Right lobe of liver (tissue), 6 donors: ENCODE measurements at regions not wholly inside any gene's neighbourhood (a gene's known extent, or its start where the extent isn't known, plus 50 kb on each side); places are given as distances from the start of the nearest gene placed in this dataset.
"Not testable (repeated sequence)": the region's sequence is repeated elsewhere in the genome, so short reads cannot be mapped to it uniquely, and the experiment has no call there.

ENCODE experiments used
- ATAC-seq, 4 donors: fragments of 200-7000 bp; cut with Tn5 transposase; one replicate each; pipeline ENCODE4 v1.9.1; 2020; ENCODE audit warnings: mild to moderate bottlenecking in 4 of 4, moderate library complexity in 4 of 4
- DNase-seq, 3 donors: peaks; one replicate each; pipeline ENCODE4 v3.0.0-alpha.2; 2020
- H3K27ac ChIP-seq, 3 donors: fragments of 200-600 bp; one replicate each; pipeline ENCODE4 v1.8.0; 2022
- H3K27me3 ChIP-seq, 2 donors: fragments of 200-600 bp; one replicate each; pipeline ENCODE4 v1.8.0; 2022
- H3K36me3 ChIP-seq, 4 donors: fragments of 200-600 bp; sonication (generic) in 1 of 4; one replicate each; pipeline versions ENCODE4 v1.5.1 to v1.8.0; 2017 to 2022; ENCODE audit warnings: control low read depth in 1 of 4
- H3K4me1 ChIP-seq, 4 donors: fragments of 200-600 bp; sonication (generic) in 1 of 4; one replicate each; pipeline versions ENCODE4 v1.5.1 to v1.8.0; 2017 to 2022; ENCODE audit warnings: control low read depth in 1 of 4
- H3K4me3 ChIP-seq, 3 donors: fragments of 200-600 bp; one replicate each; pipeline ENCODE4 v1.8.0; 2022
- H3K9me3 ChIP-seq, 4 donors: fragments of 200-600 bp; sonication (generic) in 1 of 4; one replicate each; pipeline versions ENCODE4 v1.5.1 to v1.8.0; 2017 to 2022; ENCODE audit warnings: control low read depth in 1 of 4
- WGBS: methylation state at CpG from one replicate; pipeline ENCODE4 v1.1.6; 2018; ENCODE audit warnings: low coverage, low lambda C conversion rate; ENCODE audit not compliant: insufficient coverage; ENCODE audit errors: missing lambda C conversion rate; 5-methylcytosine and 5-hydroxymethylcytosine counted together
- intact Hi-C, 2 donors: fragments of 100-400 bp; cut with DNase I; formaldehyde crosslinking; loops; one replicate each; pipeline versions ENCODE4 v1.11.2 to v1.14.1; 2022
- donor health status: DM: no; HTN: yes; CAD: no.
- donor health status: DM: no; HTN: no; CAD: no.
- donor health status: DM: no; HTN: no; CAD: no.
- donor health status: DM: no; HTN: yes; CAD: no.
- donor health status: DM: no; HTN: yes; CAD: no.

- H3K4me1 ChIP-seq, H3K27ac ChIP-seq, H3K9me3 ChIP-seq, ATAC-seq, H3K27me3 ChIP-seq, DNase-seq, intact Hi-C loops, H3K4me3 ChIP-seq, H3K36me3 ChIP-seq: not testable (repeated sequence)
- WGBS = 61% methylated on average over 9 of the region's 9 CpGs
Observed at GRCh38 chr15:20259559-20260190, 281.9 kb downstream of the GOLGA6L6 start.

GRCh38 chr15:20256394-20256793 is 285.2 kb downstream of the GOLGA6L6 start:
- DNase-seq, H3K27ac ChIP-seq, intact Hi-C loops, H3K36me3 ChIP-seq, H3K4me1 ChIP-seq, H3K9me3 ChIP-seq, ATAC-seq, H3K27me3 ChIP-seq, H3K4me3 ChIP-seq: not testable (repeated sequence)
- 76% methylated on average over 7 of the region's 7 CpGs for whole genome bisulfite sequencing

- intact Hi-C loops = not testable (repeated sequence)
- 55% methylated on average over 8 of the region's 9 CpGs for WGBS
Observed at GRCh38 chr15:20255641-20256040, 286.0 kb downstream of the GOLGA6L6 start.

GRCh38 chr15:20253047-20253615 is 288.5 kb downstream of the GOLGA6L6 start:
- ATAC-seq, H3K27ac ChIP-seq, H3K27me3 ChIP-seq, H3K4me1 ChIP-seq, H3K4me3 ChIP-seq, H3K36me3 ChIP-seq, intact Hi-C loops, H3K9me3 ChIP-seq, DNase-seq: not testable (repeated sequence)
- whole genome bisulfite sequencing = 35% methylated on average over 2 of the region's 2 CpGs

More at GRCh38 chr15:20255641-20256040, 286.0 kb downstream of the GOLGA6L6 start:
- DNase-seq, H3K4me3 ChIP-seq, H3K9me3 ChIP-seq, H3K27ac ChIP-seq, H3K27me3 ChIP-seq, H3K4me1 ChIP-seq, H3K36me3 ChIP-seq: not testable (repeated sequence)
- ATAC-seq = peak in 2 of 4 donors; percentile 12 to 41

GRCh38 chr15:20252040-20252439 is 289.6 kb downstream of the GOLGA6L6 start:
- H3K27ac ChIP-seq, H3K9me3 ChIP-seq, DNase-seq, ATAC-seq, H3K27me3 ChIP-seq, H3K4me1 ChIP-seq, H3K36me3 ChIP-seq, H3K4me3 ChIP-seq, intact Hi-C loops: not testable (repeated sequence)
- 66% methylated on average over 7 of the region's 7 CpGs for WGBS

GRCh38 chr15:20251214-20252005 is 290.2 kb downstream of the GOLGA6L6 start:
- H3K4me1 ChIP-seq, H3K27me3 ChIP-seq, H3K4me3 ChIP-seq, DNase-seq, H3K36me3 ChIP-seq, H3K9me3 ChIP-seq, intact Hi-C loops, H3K27ac ChIP-seq: not testable (repeated sequence)
- 35% methylated on average over 9 of the region's 13 CpGs for WGBS
- peak; percentile 18 to 53 (median 30) for ATAC-seq

- WGBS = 39% methylated on average over 3 of the region's 3 CpGs
- H3K4me1 ChIP-seq, H3K9me3 ChIP-seq, H3K27me3 ChIP-seq, H3K27ac ChIP-seq, H3K36me3 ChIP-seq, DNase-seq, intact Hi-C loops, ATAC-seq, H3K4me3 ChIP-seq: not testable (repeated sequence)
Observed at GRCh38 chr15:20250206-20250605, 291.4 kb downstream of the GOLGA6L6 start.

GRCh38 chr15:20249677-20249970 is 292.0 kb downstream of the GOLGA6L6 start:
- H3K27ac ChIP-seq, H3K4me1 ChIP-seq, intact Hi-C loops, H3K27me3 ChIP-seq, H3K4me3 ChIP-seq, H3K36me3 ChIP-seq, DNase-seq, H3K9me3 ChIP-seq: not testable (repeated sequence)
- ATAC-seq = peak in 2 of 4 donors; percentile 3 to 7
- 53% methylated on average over 2 of the region's 2 CpGs for WGBS

GRCh38 chr15:20248434-20248833 is 293.2 kb downstream of the GOLGA6L6 start:
- WGBS = 83% methylated on average over 1 of the region's 4 CpGs
- intact Hi-C loops, H3K9me3 ChIP-seq, H3K4me1 ChIP-seq, H3K27me3 ChIP-seq, H3K27ac ChIP-seq, DNase-seq, H3K4me3 ChIP-seq, H3K36me3 ChIP-seq: not testable (repeated sequence)
- peak in 1 of 4 donors; percentile 6 for ATAC-seq

GRCh38 chr15:20247137-20247536 is 294.5 kb downstream of the GOLGA6L6 start:
- intact Hi-C loops = not testable (repeated sequence)
- 48% methylated on average over 6 of the region's 6 CpGs for WGBS

GRCh38 chr15:20246624-20247023 is 295.0 kb downstream of the GOLGA6L6 start:
- H3K9me3 ChIP-seq, H3K36me3 ChIP-seq, H3K4me3 ChIP-seq, H3K27ac ChIP-seq, DNase-seq, H3K4me1 ChIP-seq, H3K27me3 ChIP-seq, intact Hi-C loops: not testable (repeated sequence)
- peak in 1 of 4 donors; percentile 14 for ATAC-seq
- WGBS = 51% methylated on average over 8 of the region's 8 CpGs

More at GRCh38 chr15:20247137-20247536, 294.5 kb downstream of the GOLGA6L6 start:
- H3K4me3 ChIP-seq, DNase-seq, ATAC-seq, H3K4me1 ChIP-seq, H3K27ac ChIP-seq, H3K27me3 ChIP-seq, H3K36me3 ChIP-seq, H3K9me3 ChIP-seq: not testable (repeated sequence)
